Caco-2 (cell line): ENCODE measurements at regions not wholly inside any gene's neighbourhood (a gene's known extent, or its start where the extent isn't known, plus 50 kb on each side); places are given as distances from the start of the nearest gene placed in this dataset.

ENCODE experiments used
- BruUV-seq: library from RNA; stranded (reverse); fragments of 400-500 nt; replicated peaks from 2 replicates; lab custom pipeline; 2021; lab: Mats Ljungman, UMichigan
- CTCF ChIA-PET: fragments of 300-600 bp; sonication (Branson Sonifier 250); formaldehyde crosslinking; loops from one replicate; lab custom pipeline; 2022; ENCODE audit warnings: antibody characterized with exemption; lab: Charles Lee
- POLR2A ChIA-PET: fragments of 300-600 bp; sonication (Branson Sonifier 250); formaldehyde crosslinking; loops from one replicate; lab custom pipeline; 2022; ENCODE audit warnings: antibody characterized with exemption; lab: Charles Lee
- DNase-seq, 2 experiments: peaks; one replicate each; pipeline versions ENCODE4 v3.0.0 to v3.0.0-alpha.2; 2020 to 2022
- H3K27me3 ChIP-seq: replicated peaks from 2 replicates; pipeline ENCODE4 v1.6.0; 2011; ENCODE audit warnings: low read length; ENCODE audit not compliant: control insufficient read depth, insufficient read depth
- H3K36me3 ChIP-seq: 2 replicates; pipeline ENCODE4 v1.5.1; 2011; ENCODE audit warnings: low read length; ENCODE audit not compliant: control insufficient read depth, insufficient read depth
- H3K4me1 ChIP-seq: fragments of 250-450 bp; sonication (Bioruptor Pico); 2 replicates; pipeline ENCODE4 v1.5.1; 2020; ENCODE audit warnings: mild to moderate bottlenecking
- H3K4me3 ChIP-seq: 2 replicates; pipeline ENCODE4 v1.5.1; 2011; ENCODE audit warnings: low read depth, mild to moderate bottlenecking, control low read depth, low read length
- H3K9me3 ChIP-seq: fragments of 250-450 bp; sonication (Bioruptor Pico); 2 replicates; pipeline ENCODE4 v1.5.1; 2020; ENCODE audit warnings: mild to moderate bottlenecking, moderate library complexity
- H3K27ac Mint-ChIP-seq: one replicate; pipeline ENCODE4 v1.8.0; 2022; ENCODE audit warnings: mixed read lengths; ENCODE audit not compliant: unreplicated experiment
- H3K27me3 Mint-ChIP-seq: one replicate; pipeline ENCODE4 v1.8.0; 2022; ENCODE audit warnings: mixed read lengths; ENCODE audit not compliant: insufficient read depth, unreplicated experiment
- H3K36me3 Mint-ChIP-seq: one replicate; pipeline ENCODE4 v1.8.0; 2022; ENCODE audit warnings: mild to moderate bottlenecking, mixed read lengths; ENCODE audit not compliant: insufficient read depth, unreplicated experiment
- H3K4me1 Mint-ChIP-seq: one replicate; pipeline ENCODE4 v1.8.0; 2022; ENCODE audit warnings: low read depth, mixed read lengths; ENCODE audit not compliant: unreplicated experiment
- H3K4me3 Mint-ChIP-seq: one replicate; pipeline ENCODE4 v1.8.0; 2022; ENCODE audit warnings: mild to moderate bottlenecking, moderate library complexity, mixed read lengths; ENCODE audit not compliant: unreplicated experiment
- H3K9me3 Mint-ChIP-seq: one replicate; pipeline ENCODE4 v1.8.0; 2022; ENCODE audit warnings: mixed read lengths; ENCODE audit not compliant: unreplicated experiment
- intact Hi-C: fragments of 100-400 bp; cut with micrococcal nuclease; formaldehyde crosslinking; loops from one replicate; pipeline ENCODE4 v1.10.0; 2022; ENCODE audit not compliant: unreplicated experiment
- TF ChIP-seq, protein P1 (sequence below), 2 experiments: fragments of 200-600 bp in 1 of 2; IDR thresholded peaks; 1 replicate in 1 of 2; 2 replicates in 1 of 2; pipeline versions ENCODE4 v1.5.1 to v1.8.0; 2011 to 2022; ENCODE audit warnings: antibody characterized with exemption in 1 of 2, control low read depth in 1 of 2, inconsistent platforms in 1 of 2, low read depth in 1 of 2, low read length in 1 of 2, mild to moderate bottlenecking in 1 of 2, moderate library complexity in 1 of 2; ENCODE audit not compliant: insufficient read depth in 1 of 2, severe bottlenecking in 1 of 2, unreplicated experiment in 1 of 2

DNA sequence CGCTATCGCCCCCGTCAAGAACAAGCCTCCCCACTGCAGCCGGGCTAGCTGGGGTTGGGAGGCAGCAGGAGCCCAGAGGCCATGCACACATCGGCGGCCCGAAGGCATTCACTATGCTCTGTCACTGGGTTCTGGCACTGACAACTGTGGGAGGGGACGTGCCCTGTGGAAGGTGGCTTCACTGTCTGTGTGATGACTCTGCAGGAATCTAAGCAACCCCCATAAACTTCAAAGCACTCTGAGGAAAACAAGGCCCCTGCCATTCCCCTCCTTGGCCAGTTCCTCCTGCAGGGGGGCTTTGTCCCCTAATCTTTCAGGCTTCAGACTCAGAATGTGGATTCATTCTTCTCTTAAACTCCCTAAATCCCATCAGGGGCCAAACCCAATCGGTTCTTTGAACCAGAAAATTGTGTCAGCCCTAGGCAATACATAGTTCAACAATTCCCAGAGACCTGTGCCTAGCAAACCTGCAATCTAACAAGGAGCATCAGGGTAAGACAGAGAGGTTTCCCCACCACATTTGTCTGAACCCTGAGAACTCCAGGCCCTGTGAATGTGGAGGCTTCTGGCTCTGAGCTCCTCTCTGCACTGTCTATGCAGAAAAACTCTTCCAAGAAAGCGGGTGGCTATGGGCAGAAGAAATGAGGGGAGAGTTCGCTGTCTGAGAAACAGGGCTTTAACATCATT, 1477.2 kb downstream of the TBC1D22A start:
- Histone ChIP-seq H3K9me3 (no peaks in the 10 kb centered on the region), H3K27me3 (no peaks in the 10 kb centered on the region), H3K36me3 (no peaks in the 10 kb centered on the region), H3K4me3 (no peak overlapping the region), H3K4me1 (no peaks in the 10 kb centered on the region)
- no peak overlapping the region for H3K4me3 Mint-ChIP-seq
- H3K27me3 Mint-ChIP-seq, result peaks cover 4% of the 10 kb centered on the region
- no peaks in the 10 kb centered on the region for H3K4me1 Mint-ChIP-seq
- H3K36me3 Mint-ChIP-seq, result no peaks in the 10 kb centered on the region
- no peak overlapping the region for H3K27ac Mint-ChIP-seq
- H3K9me3 Mint-ChIP-seq, result peaks cover 10% of the 10 kb centered on the region
- intact Hi-C loops, result no loop called here
- TF ChIP-seq, protein P1, sequence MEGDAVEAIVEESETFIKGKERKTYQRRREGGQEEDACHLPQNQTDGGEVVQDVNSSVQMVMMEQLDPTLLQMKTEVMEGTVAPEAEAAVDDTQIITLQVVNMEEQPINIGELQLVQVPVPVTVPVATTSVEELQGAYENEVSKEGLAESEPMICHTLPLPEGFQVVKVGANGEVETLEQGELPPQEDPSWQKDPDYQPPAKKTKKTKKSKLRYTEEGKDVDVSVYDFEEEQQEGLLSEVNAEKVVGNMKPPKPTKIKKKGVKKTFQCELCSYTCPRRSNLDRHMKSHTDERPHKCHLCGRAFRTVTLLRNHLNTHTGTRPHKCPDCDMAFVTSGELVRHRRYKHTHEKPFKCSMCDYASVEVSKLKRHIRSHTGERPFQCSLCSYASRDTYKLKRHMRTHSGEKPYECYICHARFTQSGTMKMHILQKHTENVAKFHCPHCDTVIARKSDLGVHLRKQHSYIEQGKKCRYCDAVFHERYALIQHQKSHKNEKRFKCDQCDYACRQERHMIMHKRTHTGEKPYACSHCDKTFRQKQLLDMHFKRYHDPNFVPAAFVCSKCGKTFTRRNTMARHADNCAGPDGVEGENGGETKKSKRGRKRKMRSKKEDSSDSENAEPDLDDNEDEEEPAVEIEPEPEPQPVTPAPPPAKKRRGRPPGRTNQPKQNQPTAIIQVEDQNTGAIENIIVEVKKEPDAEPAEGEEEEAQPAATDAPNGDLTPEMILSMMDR (IDR thresholded peaks at IDR 0.05; ENCODE audit: insufficient read depth in 1 of 2, low read depth in 1 of 2, low read length in 1 of 2, severe bottlenecking in 1 of 2, unreplicated experiment in 1 of 2), result no peak
- no TSS peak for BruUV-seq
- POLR2A ChIA-PET, result no interaction called here
- DNase-seq, result no peak
- CTCF ChIA-PET, result no interaction called here

DNA sequence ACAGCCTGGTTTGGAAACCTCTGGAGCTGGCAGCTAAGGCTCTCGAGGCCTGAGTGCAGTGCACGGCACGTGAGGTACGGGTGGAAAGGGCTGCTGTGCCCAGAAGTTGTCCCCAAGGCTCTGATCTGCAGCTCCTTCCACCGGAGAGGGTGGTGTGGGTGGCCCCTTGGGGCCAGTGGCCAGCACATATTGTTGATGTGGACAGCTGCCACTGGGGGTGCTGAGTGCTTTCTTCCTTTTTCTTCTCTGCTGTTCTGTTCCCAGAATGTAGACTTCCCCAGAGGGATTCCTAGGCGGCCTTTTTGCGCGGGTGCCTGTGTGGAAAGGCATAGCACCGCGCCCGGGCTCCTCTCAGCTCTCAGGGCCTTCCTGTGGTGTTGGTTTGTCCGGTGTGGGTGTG, 1476.5 kb downstream of the TBC1D22A start:
- no peak overlapping the region for H3K4me3 ChIP-seq
- no TSS peak for BruUV-seq
- H3K27me3 Mint-ChIP-seq, result peaks cover 4% of the 10 kb centered on the region
- ChIA-PET POLR2A (no interaction called here), CTCF (no interaction called here)
- H3K9me3 ChIP-seq, result no peaks in the 10 kb centered on the region
- no peaks in the 10 kb centered on the region for H3K4me1 Mint-ChIP-seq
- H3K36me3 ChIP-seq, result no peaks in the 10 kb centered on the region
- H3K4me3 Mint-ChIP-seq, result no peak overlapping the region
- TF ChIP-seq, protein P1 (IDR thresholded peaks at IDR 0.05; ENCODE audit: insufficient read depth in 1 of 2, low read depth in 1 of 2, low read length in 1 of 2, severe bottlenecking in 1 of 2, unreplicated experiment in 1 of 2), result no peak
- no peak overlapping the region for H3K27ac Mint-ChIP-seq
- no peaks in the 10 kb centered on the region for H3K27me3 ChIP-seq
- H3K36me3 Mint-ChIP-seq, result no peaks in the 10 kb centered on the region
- intact Hi-C loops, result no loop called here
- no peak for DNase-seq
- H3K4me1 ChIP-seq, result no peaks in the 10 kb centered on the region
- H3K9me3 Mint-ChIP-seq, result peaks cover 12% of the 10 kb centered on the region

DNA sequence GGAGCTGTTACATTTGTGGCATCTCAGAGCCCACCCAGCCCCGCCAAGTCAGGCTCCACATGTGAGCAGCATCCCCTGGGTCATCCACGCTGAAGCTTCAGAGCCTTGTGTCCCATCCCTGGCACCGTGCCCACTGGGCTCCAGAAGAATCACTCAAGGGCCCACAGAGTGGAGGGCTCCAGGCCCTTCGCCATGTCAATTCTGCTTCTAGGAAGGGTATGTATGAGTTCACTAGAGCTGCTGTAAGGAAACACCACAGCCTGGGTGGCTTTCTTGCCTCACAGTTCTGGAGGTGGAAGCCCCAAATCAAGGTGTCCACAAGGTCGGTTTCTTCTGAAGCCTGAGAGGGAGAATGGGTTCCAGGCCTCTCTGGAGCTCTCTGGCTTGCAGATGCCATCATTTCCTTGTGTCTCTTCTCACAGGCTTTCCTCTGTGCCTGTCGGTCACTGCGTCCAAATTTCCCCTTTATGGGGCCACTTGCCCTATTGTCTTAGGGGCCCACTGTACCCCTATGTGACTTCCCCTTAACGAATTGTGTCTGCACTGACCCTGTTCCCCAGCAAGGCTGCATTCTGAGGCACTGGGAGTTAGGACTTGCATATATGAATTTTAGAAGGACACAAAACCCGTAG, 1476.0 kb downstream of the TBC1D22A start:
- no TSS peak for BruUV-seq
- Mint-ChIP-seq H3K4me1 (no peaks in the 10 kb centered on the region), H3K9me3 (peaks cover 18% of the 10 kb centered on the region), H3K27ac (no peak overlapping the region), H3K27me3 (no peaks in the 10 kb centered on the region), H3K4me3 (no peak overlapping the region), H3K36me3 (no peaks in the 10 kb centered on the region)
- ChIA-PET CTCF (no interaction called here), POLR2A (no interaction called here)
- no peaks in the 10 kb centered on the region for H3K36me3 ChIP-seq
- no peaks in the 10 kb centered on the region for H3K9me3 ChIP-seq
- no peak for DNase-seq
- TF ChIP-seq, protein P1 (IDR thresholded peaks at IDR 0.05; ENCODE audit: insufficient read depth in 1 of 2, low read depth in 1 of 2, low read length in 1 of 2, severe bottlenecking in 1 of 2, unreplicated experiment in 1 of 2), result no peak
- H3K4me1 ChIP-seq, result no peaks in the 10 kb centered on the region
- H3K4me3 ChIP-seq, result no peak overlapping the region
- no peaks in the 10 kb centered on the region for H3K27me3 ChIP-seq
- intact Hi-C loops, result no loop called here
